HG03565 (cell line): ENCODE measurements at regions not wholly inside any gene's neighbourhood (a gene's known extent, or its start where the extent isn't known, plus 50 kb on each side); places are given as distances from the start of the nearest gene placed in this dataset.
"Not testable (repeated sequence)": the region's sequence is repeated elsewhere in the genome, so short reads cannot be mapped to it uniquely, and the experiment has no call there.

Experiments
- ATAC-seq: cut with Tn5 transposase; IDR thresholded peaks from one replicate; pipeline ENCODE4 v1.9.1; 2021; ENCODE audit warnings: mild to moderate bottlenecking, moderate library complexity; ENCODE audit not compliant: unreplicated experiment

GRCh38 chr6:169861431-169862042, 110.1 kb downstream of the ERMARD start:
- ATAC-seq, result no peak

- no peak for ATAC-seq
These were observed 108.7 kb downstream of the ERMARD start for GRCh38 chr6:169859978-169860703.

GRCh38 chr6:169859401-169859977, 108.1 kb downstream of the ERMARD start:
- no peak for ATAC-seq

- ATAC-seq, result no peak
These were observed 107.5 kb downstream of the ERMARD start for GRCh38 chr6:169858935-169859351.

- no peak for ATAC-seq
These were observed 107.0 kb downstream of the ERMARD start for GRCh38 chr6:169858293-169858934.

GRCh38 chr6:169857343-169858292, 106.2 kb downstream of the ERMARD start:
- ATAC-seq, result no peak

- ATAC-seq, result not testable (repeated sequence)
These were observed 105.3 kb downstream of the ERMARD start for GRCh38 chr6:169856442-169857342.

GRCh38 chr6:169854813-169855212, 103.4 kb downstream of the ERMARD start:
- ATAC-seq, result no peak

- ATAC-seq, result no peak
These were observed 102.8 kb downstream of the ERMARD start for GRCh38 chr6:169854083-169854725.

- no peak for ATAC-seq
These were observed 102.0 kb downstream of the ERMARD start for GRCh38 chr6:169853196-169854082.

- ATAC-seq, result no peak
These were observed 101.2 kb downstream of the ERMARD start for GRCh38 chr6:169852504-169853195.

- ATAC-seq, result no peak
These were observed 100.5 kb downstream of the ERMARD start for GRCh38 chr6:169851641-169852503.

GRCh38 chr6:169850746-169851145, 99.3 kb downstream of the ERMARD start:
- ATAC-seq, result no peak

- ATAC-seq, result no peak
These were observed 98.7 kb downstream of the ERMARD start for GRCh38 chr6:169850154-169850553.

- no peak for ATAC-seq
These were observed 98.0 kb downstream of the ERMARD start for GRCh38 chr6:169849396-169849795.

- no peak for ATAC-seq
These were observed 97.5 kb downstream of the ERMARD start for GRCh38 chr6:169848946-169849345.

- ATAC-seq, result no peak
These were observed 96.5 kb downstream of the ERMARD start for GRCh38 chr6:169847901-169848311.
